ENCODE measurements at regions not wholly inside any gene's neighbourhood (a gene's known extent, or its start where the extent isn't known, plus 50 kb on each side); places are given as distances from the start of the nearest gene placed in this dataset.

DNA sequence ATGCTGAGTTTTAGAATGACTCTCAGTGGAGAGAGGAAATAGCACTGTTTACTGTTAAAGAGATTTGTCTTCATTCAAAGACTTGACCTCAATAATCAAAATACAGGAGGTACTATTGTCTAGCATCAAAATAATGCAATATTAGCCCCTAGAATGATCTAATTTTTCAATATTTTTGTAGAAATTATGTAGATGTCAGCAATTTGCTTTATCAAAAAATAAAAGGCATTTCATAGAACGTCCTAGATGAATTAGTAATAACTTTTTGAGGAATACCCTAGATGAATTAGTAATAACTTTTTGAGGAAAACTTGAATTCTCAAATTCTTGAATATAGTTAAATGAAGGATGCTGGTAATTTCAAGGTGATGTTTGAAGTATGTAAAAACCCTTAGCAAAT is 1252.1 kb upstream of the CADM2 start:
- DNase-seq (ENCODE audit: low read depth, low spot score): no peak
- Histone ChIP-seq H3K9ac (ENCODE audit: insufficient read length) (no peak overlapping the region), H3K27ac (no peak overlapping the region), H3K4me3 (no peak overlapping the region), H3K9me3 (ENCODE audit: low read depth, low read length) (no peaks in the 10 kb centered on the region; the same call in 1 of the 2 replicates), H3K36me3 (ENCODE audit: insufficient read depth, low read length) (no peaks in the 10 kb centered on the region)
- TF ChIP-seq FOXP2 (optimal IDR thresholded peaks at IDR 0.05; ENCODE audit: control extremely low read depth, extremely low read length, insufficient read depth) (no peak), EZH2 (IDR thresholded peaks at IDR 0.05) (no peak), POLR2AphosphoS5 (IDR thresholded peaks at IDR 0.05; ENCODE audit: borderline replicate concordance, low read depth, low read length) (no peak)

DNA sequence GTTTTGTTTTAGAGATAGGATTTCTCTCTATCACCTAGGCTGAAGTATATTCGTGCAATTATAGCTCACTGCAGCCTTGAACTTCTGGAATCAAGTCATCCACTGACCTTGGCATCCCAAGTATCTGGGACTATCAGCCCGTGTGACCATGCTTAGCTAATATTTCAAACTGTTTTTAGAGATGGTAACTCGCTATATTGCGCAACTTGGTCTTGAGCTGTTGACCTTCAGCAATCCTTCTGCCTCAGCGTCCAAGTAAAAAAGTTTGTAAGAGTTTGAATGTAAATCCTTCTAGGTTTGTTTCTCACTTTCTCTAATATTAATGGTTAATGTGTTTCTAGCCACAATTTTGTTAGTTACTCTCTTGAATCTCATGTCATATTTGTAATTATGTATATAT is 1243.5 kb upstream of the CADM2 start:
- no peaks in the 10 kb centered on the region for H3K36me3 ChIP-seq (ENCODE audit: insufficient read depth, low read length)
- H3K9ac ChIP-seq (ENCODE audit: insufficient read length): no peak overlapping the region
- no peak overlapping the region for H3K4me3 ChIP-seq
- no peak overlapping the region for H3K27ac ChIP-seq
- H3K9me3 ChIP-seq (ENCODE audit: low read depth, low read length): no peaks in the 10 kb centered on the region
- no peak for DNase-seq (ENCODE audit: low read depth, low spot score)
- TF ChIP-seq EZH2 (IDR thresholded peaks at IDR 0.05) (no peak), FOXP2 (optimal IDR thresholded peaks at IDR 0.05; ENCODE audit: control extremely low read depth, extremely low read length, insufficient read depth) (no peak), POLR2AphosphoS5 (IDR thresholded peaks at IDR 0.05; ENCODE audit: borderline replicate concordance, low read depth, low read length) (no peak)

DNA sequence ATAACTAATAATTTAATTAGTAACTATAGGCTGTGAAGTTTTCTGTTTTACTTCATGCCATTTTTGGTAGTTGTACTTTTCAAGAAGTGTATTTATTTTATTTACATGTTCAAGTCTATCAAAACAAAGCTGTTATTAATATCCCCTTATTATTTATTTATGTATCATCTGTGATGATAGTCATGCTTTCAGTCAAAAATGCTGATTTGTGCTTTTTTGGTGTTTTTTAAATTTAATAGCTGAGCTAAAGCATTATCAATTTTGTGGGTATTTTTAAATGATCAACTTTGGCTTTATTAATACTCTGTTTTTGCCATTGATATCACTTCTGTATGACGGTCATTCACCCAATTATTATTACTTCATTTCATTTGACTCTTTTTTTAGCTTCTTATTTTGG is 1229.2 kb upstream of the CADM2 start:
- no peaks in the 10 kb centered on the region for H3K36me3 ChIP-seq (ENCODE audit: insufficient read depth, low read length)
- no peak overlapping the region for H3K27ac ChIP-seq
- H3K9me3 ChIP-seq (ENCODE audit: low read depth, low read length): no peaks in the 10 kb centered on the region; the same call in 1 of the 2 replicates
- TF ChIP-seq POLR2AphosphoS5 (IDR thresholded peaks at IDR 0.05; ENCODE audit: borderline replicate concordance, low read depth, low read length) (no peak), EZH2 (IDR thresholded peaks at IDR 0.05) (no peak), FOXP2 (optimal IDR thresholded peaks at IDR 0.05; ENCODE audit: control extremely low read depth, extremely low read length, insufficient read depth) (no peak)
- DNase-seq (ENCODE audit: low read depth, low spot score): no peak
- H3K9ac ChIP-seq (ENCODE audit: insufficient read length): no peak overlapping the region
- H3K4me3 ChIP-seq: no peak overlapping the region

DNA sequence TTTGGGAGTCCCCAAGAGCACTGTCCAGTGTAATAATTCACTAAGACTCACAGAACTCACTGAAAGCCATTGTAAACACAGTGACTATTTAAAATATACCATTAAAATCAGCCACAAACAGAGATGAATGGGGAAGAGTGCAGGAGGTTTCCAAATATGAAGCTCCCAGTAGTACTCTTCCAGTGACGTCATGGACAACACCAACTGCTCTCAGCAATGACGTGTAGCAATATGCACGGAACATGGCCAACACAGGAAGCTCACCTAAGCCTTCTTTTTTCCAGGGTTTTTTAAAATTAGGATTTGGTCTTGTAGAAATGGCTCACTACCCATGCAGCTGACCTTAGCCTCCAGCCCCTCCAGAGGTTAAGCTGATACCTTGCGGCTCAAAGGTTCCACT is 1224.1 kb upstream of the CADM2 start:
- Histone ChIP-seq H3K9me3 (ENCODE audit: low read depth, low read length) (no peaks in the 10 kb centered on the region; the same call in 1 of the 2 replicates), H3K9ac (ENCODE audit: insufficient read length) (no peak overlapping the region), H3K36me3 (ENCODE audit: insufficient read depth, low read length) (no peaks in the 10 kb centered on the region), H3K4me3 (no peak overlapping the region), H3K27ac (no peak overlapping the region)
- DNase-seq (ENCODE audit: low read depth, low spot score): no peak
- no peak for TF ChIP-seq EZH2 (IDR thresholded peaks at IDR 0.05)
- TF ChIP-seq POLR2AphosphoS5 (IDR thresholded peaks at IDR 0.05; ENCODE audit: borderline replicate concordance, low read depth, low read length): no peak
- TF ChIP-seq FOXP2 (optimal IDR thresholded peaks at IDR 0.05; ENCODE audit: control extremely low read depth, extremely low read length, insufficient read depth): no peak

DNA sequence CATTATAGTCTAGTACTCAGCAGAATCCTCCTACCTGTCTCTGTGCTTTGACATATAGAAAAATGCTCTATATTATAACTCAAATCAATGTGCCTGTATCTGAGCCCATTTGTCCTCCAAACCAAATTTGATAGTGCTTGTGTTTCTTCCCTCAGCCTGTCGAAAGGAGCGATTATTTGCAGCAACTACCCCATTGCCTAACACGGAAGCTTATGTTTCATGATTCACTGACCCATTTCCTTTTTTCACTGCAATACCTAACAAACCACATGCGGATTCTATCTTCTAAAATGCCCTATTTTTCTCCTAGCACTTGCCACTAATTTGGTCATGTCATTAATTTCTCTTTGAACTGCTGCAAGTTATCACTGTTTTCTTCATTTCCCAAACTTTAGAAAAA is 1220.6 kb upstream of the CADM2 start:
- DNase-seq (ENCODE audit: low read depth, low spot score): no peak
- Histone ChIP-seq H3K36me3 (ENCODE audit: insufficient read depth, low read length) (no peaks in the 10 kb centered on the region), H3K4me3 (no peak overlapping the region), H3K27ac (no peak overlapping the region), H3K9me3 (ENCODE audit: low read depth, low read length) (no peaks in the 10 kb centered on the region), H3K9ac (ENCODE audit: insufficient read length) (no peak overlapping the region)
- no peak for TF ChIP-seq FOXP2 (optimal IDR thresholded peaks at IDR 0.05; ENCODE audit: control extremely low read depth, extremely low read length, insufficient read depth)
- no peak for TF ChIP-seq POLR2AphosphoS5 (IDR thresholded peaks at IDR 0.05; ENCODE audit: borderline replicate concordance, low read depth, low read length)
- no peak for TF ChIP-seq EZH2 (IDR thresholded peaks at IDR 0.05)

DNA sequence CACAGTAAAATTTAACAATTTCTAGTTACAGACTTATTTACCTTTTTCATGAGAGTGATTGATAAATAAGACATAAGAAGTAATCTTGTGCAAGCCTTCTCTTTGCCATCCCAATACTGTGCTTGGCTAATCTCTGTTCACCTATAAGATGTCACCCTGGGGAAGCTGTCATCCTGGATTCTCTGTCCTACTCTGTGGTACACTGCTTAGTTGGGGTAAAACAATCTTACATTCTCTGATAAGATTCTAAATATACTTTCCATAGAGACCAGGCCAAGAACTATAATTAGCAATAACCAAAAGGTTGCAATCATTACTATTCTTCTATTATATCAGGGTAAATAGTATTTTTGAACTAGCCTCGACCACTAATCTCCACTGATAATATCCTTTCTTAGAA is 1218.3 kb upstream of the CADM2 start:
- Histone ChIP-seq H3K9me3 (ENCODE audit: low read depth, low read length) (no peaks in the 10 kb centered on the region), H3K9ac (ENCODE audit: insufficient read length) (no peak overlapping the region), H3K4me3 (no peak overlapping the region), H3K27ac (no peak overlapping the region), H3K36me3 (ENCODE audit: insufficient read depth, low read length) (no peaks in the 10 kb centered on the region)
- TF ChIP-seq EZH2 (IDR thresholded peaks at IDR 0.05): no peak
- TF ChIP-seq POLR2AphosphoS5 (IDR thresholded peaks at IDR 0.05; ENCODE audit: borderline replicate concordance, low read depth, low read length): no peak
- TF ChIP-seq FOXP2 (optimal IDR thresholded peaks at IDR 0.05; ENCODE audit: control extremely low read depth, extremely low read length, insufficient read depth): no peak
- no peak for DNase-seq (ENCODE audit: low read depth, low spot score)

DNA sequence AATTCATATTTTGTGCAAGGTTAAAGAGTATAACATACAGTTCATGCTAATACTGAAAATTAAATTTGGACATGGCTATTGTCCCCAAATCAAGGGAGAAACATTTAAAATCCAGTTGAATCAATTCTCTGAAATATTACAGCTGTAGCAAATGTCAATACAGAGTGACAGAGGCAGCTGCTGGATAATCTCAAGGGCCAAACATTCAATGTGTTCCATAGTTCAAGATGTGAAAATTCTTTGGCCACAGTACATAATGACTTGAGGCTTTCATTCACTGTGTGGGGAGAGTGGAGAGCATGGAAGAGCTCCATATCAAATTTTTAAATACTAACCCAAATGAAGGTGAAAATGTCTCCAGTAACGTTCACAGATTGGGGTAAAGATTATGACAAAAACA is 1192.8 kb upstream of the CADM2 start:
- Histone ChIP-seq H3K9ac (ENCODE audit: insufficient read length) (no peak overlapping the region), H3K9me3 (ENCODE audit: low read depth, low read length) (no peaks in the 10 kb centered on the region), H3K4me3 (no peak overlapping the region), H3K27ac (no peak overlapping the region), H3K36me3 (ENCODE audit: insufficient read depth, low read length) (no peaks in the 10 kb centered on the region)
- DNase-seq (ENCODE audit: low read depth, low spot score): no peak
- TF ChIP-seq FOXP2 (optimal IDR thresholded peaks at IDR 0.05; ENCODE audit: control extremely low read depth, extremely low read length, insufficient read depth) (no peak), EZH2 (IDR thresholded peaks at IDR 0.05) (no peak), POLR2AphosphoS5 (IDR thresholded peaks at IDR 0.05; ENCODE audit: borderline replicate concordance, low read depth, low read length) (no peak)

DNA sequence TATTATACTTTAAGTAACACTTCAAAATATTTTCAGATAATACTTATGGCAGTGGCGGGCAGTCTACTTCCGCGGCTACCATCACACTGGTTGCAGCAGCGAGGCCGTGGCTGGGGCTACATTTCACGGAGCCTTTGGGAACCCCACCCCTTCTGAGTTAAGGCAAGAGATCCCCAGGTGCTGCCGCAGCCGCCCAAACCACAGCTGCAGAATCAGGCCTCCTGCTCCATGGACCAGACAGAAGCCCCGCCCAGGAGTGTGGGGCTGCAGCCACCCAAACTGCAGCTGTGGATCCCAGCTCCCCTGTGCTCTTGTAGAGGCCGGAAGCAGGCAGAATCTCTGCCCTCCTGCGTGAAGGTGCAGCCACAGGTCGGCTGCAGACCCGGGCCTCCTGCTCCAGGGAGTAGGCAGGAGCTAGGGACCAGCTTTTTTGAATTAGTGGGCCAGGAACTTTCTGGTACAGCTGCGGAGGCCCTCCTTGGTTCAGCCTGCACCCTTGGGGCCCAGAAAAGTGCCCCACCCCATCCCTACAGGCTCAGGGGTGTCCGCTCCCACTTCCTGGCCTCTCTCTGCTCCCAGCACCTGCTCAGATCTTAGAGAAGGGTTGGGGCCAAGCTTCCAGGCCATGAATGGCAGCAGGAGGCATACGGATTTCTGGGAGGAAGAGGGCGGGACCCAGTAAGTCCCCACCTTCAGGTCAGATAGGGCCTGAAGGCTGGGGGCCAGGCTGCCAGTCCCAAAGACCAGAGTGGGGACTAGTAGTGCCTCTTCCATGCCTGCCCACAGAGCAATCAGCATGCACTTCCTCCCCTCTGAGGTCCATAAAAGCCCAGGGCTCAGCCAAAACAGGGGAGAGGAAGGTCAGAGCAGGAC is 1188.8 kb upstream of the CADM2 start:
- H3K36me3 ChIP-seq (ENCODE audit: insufficient read depth, low read length): no peaks in the 10 kb centered on the region
- no peaks in the 10 kb centered on the region for H3K9me3 ChIP-seq (ENCODE audit: low read depth, low read length)
- no peak for DNase-seq (ENCODE audit: low read depth, low spot score)
- H3K4me3 ChIP-seq: no peak overlapping the region
- no peak overlapping the region for H3K27ac ChIP-seq
- H3K9ac ChIP-seq (ENCODE audit: insufficient read length): no peak overlapping the region
- no peak for TF ChIP-seq FOXP2 (optimal IDR thresholded peaks at IDR 0.05; ENCODE audit: control extremely low read depth, extremely low read length, insufficient read depth)
- no peak for TF ChIP-seq POLR2AphosphoS5 (IDR thresholded peaks at IDR 0.05; ENCODE audit: borderline replicate concordance, low read depth, low read length)
- TF ChIP-seq EZH2 (IDR thresholded peaks at IDR 0.05): no peak
